Ishikawa (cell line): ENCODE measurements at regions not wholly inside any gene's neighbourhood (a gene's known extent, or its start where the extent isn't known, plus 50 kb on each side); places are given as distances from the start of the nearest gene placed in this dataset.

Experiments used
- CEBPB ChIP-seq: IDR thresholded peaks from 2 replicates; pipeline ENCODE4 v1.6.1; 2012
- CREB1 ChIP-seq: IDR thresholded peaks from 2 replicates; pipeline ENCODE4 v1.6.1; 2012; ENCODE audit warnings: low read depth
- EGR1 ChIP-seq: IDR thresholded peaks from 2 replicates; pipeline ENCODE4 v1.6.1; 2012
- EP300 ChIP-seq: IDR thresholded peaks from 2 replicates; pipeline ENCODE4 v1.6.1; 2012; ENCODE audit warnings: borderline replicate concordance
- FOXM1 ChIP-seq: IDR thresholded peaks from 2 replicates; pipeline ENCODE4 v1.6.1; 2012; ENCODE audit warnings: low read depth, borderline replicate concordance
- NFIC ChIP-seq: IDR thresholded peaks from 2 replicates; pipeline ENCODE4 v1.6.1; 2012
- RAD21 ChIP-seq: IDR thresholded peaks from 2 replicates; pipeline ENCODE4 v1.6.1; 2012; ENCODE audit warnings: low read depth
- REST ChIP-seq: IDR thresholded peaks from 2 replicates; pipeline ENCODE4 v1.6.1; 2012; ENCODE audit warnings: low read depth, mild to moderate bottlenecking
- TAF1 ChIP-seq: IDR thresholded peaks from 2 replicates; pipeline ENCODE4 v1.6.1; 2012; ENCODE audit warnings: low read depth, mild to moderate bottlenecking
- TCF12 ChIP-seq: IDR thresholded peaks from 2 replicates; pipeline ENCODE4 v1.6.1; 2012; ENCODE audit warnings: low read depth
- TEAD4 ChIP-seq: IDR thresholded peaks from 2 replicates; pipeline ENCODE4 v1.6.1; 2012
- YY1 ChIP-seq: IDR thresholded peaks from 2 replicates; pipeline ENCODE4 v1.6.1; 2012; ENCODE audit warnings: low read depth
- ZBTB7A ChIP-seq: IDR thresholded peaks from 2 replicates; pipeline ENCODE4 v1.6.1; 2012; ENCODE audit warnings: low read depth
- TF ChIP-seq, protein P1 (sequence below): IDR thresholded peaks from 2 replicates; pipeline ENCODE4 v1.6.1; 2012
- TF ChIP-seq, protein P2 (sequence below): IDR thresholded peaks from 2 replicates; pipeline ENCODE4 v1.6.1; 2012

DNA sequence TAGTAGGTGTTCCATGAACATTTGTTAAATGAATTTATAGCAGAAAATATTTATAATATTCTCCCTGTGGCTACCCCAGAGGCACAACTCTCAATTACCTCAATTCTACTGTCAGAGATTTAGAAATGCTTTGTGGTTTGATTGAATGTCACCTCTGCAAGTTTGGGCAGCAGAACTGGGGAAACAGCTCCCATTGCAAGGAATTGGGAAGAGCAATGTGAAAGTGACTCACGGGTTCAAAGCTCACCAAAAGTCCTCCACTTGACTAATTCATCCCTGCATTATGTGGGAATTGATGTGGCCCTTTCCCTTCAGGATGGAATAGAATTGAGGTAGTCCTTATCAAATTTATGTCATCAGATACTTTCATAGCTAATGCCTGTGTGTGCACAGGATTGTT, 562.7 kb downstream of the MFSD1 start:
- no peak for TF ChIP-seq CREB1
- TF ChIP-seq TEAD4, result no peak
- TF ChIP-seq TCF12, result no peak
- TF ChIP-seq EGR1, result no peak
- TF ChIP-seq, protein P1, sequence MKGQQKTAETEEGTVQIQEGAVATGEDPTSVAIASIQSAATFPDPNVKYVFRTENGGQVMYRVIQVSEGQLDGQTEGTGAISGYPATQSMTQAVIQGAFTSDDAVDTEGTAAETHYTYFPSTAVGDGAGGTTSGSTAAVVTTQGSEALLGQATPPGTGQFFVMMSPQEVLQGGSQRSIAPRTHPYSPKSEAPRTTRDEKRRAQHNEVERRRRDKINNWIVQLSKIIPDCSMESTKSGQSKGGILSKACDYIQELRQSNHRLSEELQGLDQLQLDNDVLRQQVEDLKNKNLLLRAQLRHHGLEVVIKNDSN, result no peak
- no peak for TF ChIP-seq CEBPB
- TF ChIP-seq YY1, result no peak
- TF ChIP-seq REST, result no peak
- TF ChIP-seq FOXM1, result no peak

- no peak for TF ChIP-seq CEBPB
- TF ChIP-seq, protein P1, result no peak
These were observed 564.6 kb downstream of the MFSD1 start for GRCh38 chr3:159366476-159366875.

GRCh38 chr3:159371961-159372360, 570.1 kb downstream of the MFSD1 start:
- no peak for TF ChIP-seq CREB1

GRCh38 chr3:159378396-159379194, 576.7 kb downstream of the MFSD1 start:
- no peak for TF ChIP-seq TEAD4
- no peak for TF ChIP-seq CREB1
- no peak for TF ChIP-seq FOXM1
- no peak for TF ChIP-seq YY1
- TF ChIP-seq RAD21, result no peak
- TF ChIP-seq EGR1, result no peak
- no peak for TF ChIP-seq TCF12
- no peak for TF ChIP-seq CEBPB
- TF ChIP-seq ZBTB7A, result no peak
- TF ChIP-seq TAF1, result no peak
- no peak for TF ChIP-seq REST
- TF ChIP-seq, protein P2, sequence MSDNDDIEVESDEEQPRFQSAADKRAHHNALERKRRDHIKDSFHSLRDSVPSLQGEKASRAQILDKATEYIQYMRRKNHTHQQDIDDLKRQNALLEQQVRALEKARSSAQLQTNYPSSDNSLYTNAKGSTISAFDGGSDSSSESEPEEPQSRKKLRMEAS, result no peak
- TF ChIP-seq, protein P1, result no peak
- TF ChIP-seq EP300, result no peak
- TF ChIP-seq NFIC, result no peak

DNA sequence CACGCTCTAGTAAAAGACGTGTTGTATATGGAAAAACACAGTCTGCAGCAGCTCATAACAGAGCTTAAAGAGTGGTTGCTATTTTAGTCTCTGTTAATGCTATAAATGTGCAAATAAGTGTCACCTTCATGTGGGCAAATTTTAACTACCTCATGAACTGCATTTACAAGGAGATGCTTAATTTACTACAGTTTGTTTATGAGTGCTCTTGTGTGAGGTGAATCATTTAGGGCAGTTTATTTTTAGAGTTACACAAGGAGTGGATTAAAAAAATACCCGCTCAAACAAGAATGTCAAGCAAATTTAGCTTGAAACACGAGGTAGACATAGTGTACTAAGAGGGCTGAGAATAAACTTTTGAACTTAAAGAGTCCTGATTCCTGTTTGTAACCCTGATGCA, 579.0 kb downstream of the MFSD1 start:
- TF ChIP-seq RAD21 (no peak), ZBTB7A (no peak), CEBPB (no peak), TEAD4 (no peak), NFIC (no peak), YY1 (no peak), TCF12 (no peak), EP300 (no peak), EGR1 (no peak), FOXM1 (no peak), CREB1 (no peak)
- TF ChIP-seq, protein P2, result no peak
- TF ChIP-seq, protein P1, result no peak
